GM21737 (cell line): ENCODE measurements at regions not wholly inside any gene's neighbourhood (a gene's known extent, or its start where the extent isn't known, plus 50 kb on each side); places are given as distances from the start of the nearest gene placed in this dataset.

Experiments used
- ATAC-seq: cut with Tn5 transposase; IDR thresholded peaks from one replicate; pipeline ENCODE4 v1.9.1; 2021; ENCODE audit warnings: mild to moderate bottlenecking, moderate library complexity; ENCODE audit not compliant: unreplicated experiment

DNA sequence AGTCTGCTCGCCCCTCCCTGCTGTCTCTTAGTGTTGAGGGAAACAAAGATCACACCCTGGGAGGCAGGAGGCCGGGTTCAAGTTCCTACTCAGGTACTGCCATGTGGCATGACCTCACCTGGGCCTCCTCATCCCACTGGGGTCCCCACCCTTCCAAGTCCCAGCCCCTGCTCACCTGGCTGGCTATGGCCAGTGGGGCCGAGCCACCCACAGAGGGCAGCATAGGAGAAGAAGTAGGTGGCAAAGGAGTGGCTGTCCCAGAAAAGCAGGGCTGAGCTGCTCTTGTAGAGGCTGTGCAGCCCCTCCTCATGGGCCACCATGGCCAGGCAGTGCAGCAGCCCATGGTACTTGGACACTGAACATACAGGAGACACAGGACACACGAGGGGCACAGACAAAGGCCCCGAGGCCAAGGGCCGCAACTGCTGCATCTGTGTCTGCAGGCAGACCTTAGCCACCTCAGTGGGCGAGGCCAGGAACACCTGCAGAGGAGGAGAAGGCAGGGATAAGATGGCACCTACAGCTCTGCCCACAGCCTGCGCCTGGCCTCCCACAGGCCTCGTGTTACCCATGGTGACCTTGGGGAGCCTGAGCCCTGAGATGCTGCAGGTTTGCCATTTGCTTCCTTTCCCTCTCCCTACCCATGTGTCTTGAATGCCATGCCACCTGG lies 50.6 kb upstream of the MPEG1 start:
- no peak for ATAC-seq
